ENCODE measurements at regions not wholly inside any gene's neighbourhood (a gene's known extent, or its start where the extent isn't known, plus 50 kb on each side); places are given as distances from the start of the nearest gene placed in this dataset.

GRCh38 chr6:93932175-93932574 is 512.8 kb upstream of the EPHA7 start (continued):
- TF ChIP-seq, protein P1, sequence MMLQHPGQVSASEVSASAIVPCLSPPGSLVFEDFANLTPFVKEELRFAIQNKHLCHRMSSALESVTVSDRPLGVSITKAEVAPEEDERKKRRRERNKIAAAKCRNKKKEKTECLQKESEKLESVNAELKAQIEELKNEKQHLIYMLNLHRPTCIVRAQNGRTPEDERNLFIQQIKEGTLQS (CRISPR knock-in tag; IDR thresholded peaks at IDR 0.05): no peak
- TF ChIP-seq, protein P2, sequence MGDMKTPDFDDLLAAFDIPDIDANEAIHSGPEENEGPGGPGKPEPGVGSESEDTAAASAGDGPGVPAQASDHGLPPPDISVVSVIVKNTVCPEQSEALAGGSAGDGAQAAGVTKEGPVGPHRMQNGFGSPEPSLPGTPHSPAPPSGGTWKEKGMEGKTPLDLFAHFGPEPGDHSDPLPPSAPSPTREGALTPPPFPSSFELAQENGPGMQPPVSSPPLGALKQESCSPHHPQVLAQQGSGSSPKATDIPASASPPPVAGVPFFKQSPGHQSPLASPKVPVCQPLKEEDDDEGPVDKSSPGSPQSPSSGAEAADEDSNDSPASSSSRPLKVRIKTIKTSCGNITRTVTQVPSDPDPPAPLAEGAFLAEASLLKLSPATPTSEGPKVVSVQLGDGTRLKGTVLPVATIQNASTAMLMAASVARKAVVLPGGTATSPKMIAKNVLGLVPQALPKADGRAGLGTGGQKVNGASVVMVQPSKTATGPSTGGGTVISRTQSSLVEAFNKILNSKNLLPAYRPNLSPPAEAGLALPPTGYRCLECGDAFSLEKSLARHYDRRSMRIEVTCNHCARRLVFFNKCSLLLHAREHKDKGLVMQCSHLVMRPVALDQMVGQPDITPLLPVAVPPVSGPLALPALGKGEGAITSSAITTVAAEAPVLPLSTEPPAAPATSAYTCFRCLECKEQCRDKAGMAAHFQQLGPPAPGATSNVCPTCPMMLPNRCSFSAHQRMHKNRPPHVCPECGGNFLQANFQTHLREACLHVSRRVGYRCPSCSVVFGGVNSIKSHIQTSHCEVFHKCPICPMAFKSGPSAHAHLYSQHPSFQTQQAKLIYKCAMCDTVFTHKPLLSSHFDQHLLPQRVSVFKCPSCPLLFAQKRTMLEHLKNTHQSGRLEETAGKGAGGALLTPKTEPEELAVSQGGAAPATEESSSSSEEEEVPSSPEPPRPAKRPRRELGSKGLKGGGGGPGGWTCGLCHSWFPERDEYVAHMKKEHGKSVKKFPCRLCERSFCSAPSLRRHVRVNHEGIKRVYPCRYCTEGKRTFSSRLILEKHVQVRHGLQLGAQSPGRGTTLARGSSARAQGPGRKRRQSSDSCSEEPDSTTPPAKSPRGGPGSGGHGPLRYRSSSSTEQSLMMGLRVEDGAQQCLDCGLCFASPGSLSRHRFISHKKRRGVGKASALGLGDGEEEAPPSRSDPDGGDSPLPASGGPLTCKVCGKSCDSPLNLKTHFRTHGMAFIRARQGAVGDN (CRISPR knock-in tag; IDR thresholded peaks at IDR 0.05): no peak
- TF ChIP-seq SRSF9 (IDR thresholded peaks at IDR 0.05; ENCODE audit: borderline replicate concordance, insufficient read depth, low read depth, low read length, poor library complexity, severe bottlenecking) (no peak), POGZ (CRISPR knock-in tag; IDR thresholded peaks at IDR 0.05) (no peak), ATF7 (IDR thresholded peaks at IDR 0.05) (no peak), ATF7 (CRISPR knock-in tag; IDR thresholded peaks at IDR 0.05) (no peak)

- Histone ChIP-seq H3K27ac (ENCODE audit: extremely low read length, insufficient read depth, low read length) (no peak overlapping the region), H3K4me3 (replicated peaks in 1 of 3; ENCODE audit: insufficient read depth in 1 of 3, low read depth in 2 of 3, low read length in 3 of 3) (no peak overlapping the region), H3K9me3 (ENCODE audit: low read length) (no peaks in the 10 kb centered on the region), H3K79me2 (ENCODE audit: insufficient read depth, low read length) (no peaks in the 10 kb centered on the region), H3K4me1 (ENCODE audit: insufficient read depth, low read length) (no peaks in the 10 kb centered on the region), H3K9ac (ENCODE audit: insufficient read depth, low read depth, low read length) (no peak overlapping the region), H3K27me3 (ENCODE audit: control insufficient read depth in 1 of 2, insufficient read depth in 2 of 2, low read length in 2 of 2) (no peaks in the 10 kb centered on the region), H3K4me2 (ENCODE audit: low read depth, low read length) (no peak overlapping the region), H4K20me1 (ENCODE audit: insufficient read depth, low read length) (no peaks in the 10 kb centered on the region), H3K36me3 (replicated peaks in 1 of 2; ENCODE audit: control insufficient read depth in 1 of 2, insufficient read depth in 2 of 2, low read length in 2 of 2) (no peaks in the 10 kb centered on the region), H2AFZ (ENCODE audit: low read length) (no peak overlapping the region)
- ChIA-PET POLR2A (no interaction called here), CTCF (ENCODE audit: low intra/inter-chr PET ratio, low total read pairs) (no interaction called here)
- 10% methylated on average over 5 of the region's 5 CpGs for WGBS (ENCODE audit: low lambda C conversion rate)
- BruUV-seq (replicated peaks): no TSS peak
- ATAC-seq (no peak), DNase-seq (ENCODE audit: low spot score) (no peak), FAIRE-seq (no peak)
- intact Hi-C loops (cut with micrococcal nuclease; ENCODE audit: unreplicated experiment) (no loop called here), in situ Hi-C loops (cut with HindIII; ENCODE audit: extremely low pct_ligation_motif_present, low pct_unique_long_range_greater_than_20kb) (no loop called here)
- no peak for TF ChIP-seq SP140L (CRISPR knock-in tag; IDR thresholded peaks at IDR 0.05; ENCODE audit: borderline replicate concordance)
- TF ChIP-seq ZNF644 (CRISPR knock-in tag; IDR thresholded peaks at IDR 0.05; ENCODE audit: low read depth): no peak
- no peak for TF ChIP-seq ZBTB44 (CRISPR knock-in tag; IDR thresholded peaks at IDR 0.05)
- no peak for TF ChIP-seq ZMYM2 (CRISPR knock-in tag; IDR thresholded peaks at IDR 0.05)
- TF ChIP-seq THAP7 (CRISPR knock-in tag; IDR thresholded peaks at IDR 0.05): no peak
- no peak for TF ChIP-seq BRCA1 (CRISPR knock-in tag; IDR thresholded peaks at IDR 0.05)
- TF ChIP-seq ZNF24 (IDR thresholded peaks at IDR 0.05): no peak
- TF ChIP-seq, protein P3, sequence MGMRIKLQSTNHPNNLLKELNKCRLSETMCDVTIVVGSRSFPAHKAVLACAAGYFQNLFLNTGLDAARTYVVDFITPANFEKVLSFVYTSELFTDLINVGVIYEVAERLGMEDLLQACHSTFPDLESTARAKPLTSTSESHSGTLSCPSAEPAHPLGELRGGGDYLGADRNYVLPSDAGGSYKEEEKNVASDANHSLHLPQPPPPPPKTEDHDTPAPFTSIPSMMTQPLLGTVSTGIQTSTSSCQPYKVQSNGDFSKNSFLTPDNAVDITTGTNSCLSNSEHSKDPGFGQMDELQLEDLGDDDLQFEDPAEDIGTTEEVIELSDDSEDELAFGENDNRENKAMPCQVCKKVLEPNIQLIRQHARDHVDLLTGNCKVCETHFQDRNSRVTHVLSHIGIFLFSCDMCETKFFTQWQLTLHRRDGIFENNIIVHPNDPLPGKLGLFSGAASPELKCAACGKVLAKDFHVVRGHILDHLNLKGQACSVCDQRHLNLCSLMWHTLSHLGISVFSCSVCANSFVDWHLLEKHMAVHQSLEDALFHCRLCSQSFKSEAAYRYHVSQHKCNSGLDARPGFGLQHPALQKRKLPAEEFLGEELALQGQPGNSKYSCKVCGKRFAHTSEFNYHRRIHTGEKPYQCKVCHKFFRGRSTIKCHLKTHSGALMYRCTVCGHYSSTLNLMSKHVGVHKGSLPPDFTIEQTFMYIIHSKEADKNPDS (CRISPR knock-in tag; IDR thresholded peaks at IDR 0.05): no peak
- no peak for TF ChIP-seq ZBTB14 (CRISPR knock-in tag; IDR thresholded peaks at IDR 0.05)
Measured at GRCh38 chr6:93927731-93928130, 508.4 kb upstream of the EPHA7 start.

Data from HepG2 (cell line).